Pancreas (tissue), 10 donors: ENCODE measurements at regions not wholly inside any gene's neighbourhood (a gene's known extent, or its start where the extent isn't known, plus 50 kb on each side); places are given as distances from the start of the nearest gene placed in this dataset.

Source experiments
- ATAC-seq, 4 donors: fragments of 200-7000 bp; cut with Tn5 transposase; one replicate each; pipeline versions ENCODE4 v1.8.0 to v1.9.1; 2020; ENCODE audit warnings: mild to moderate bottlenecking in 4 of 4, moderate library complexity in 4 of 4
- DNase-seq, 6 donors: peaks; one replicate each; pipeline ENCODE4 v3.0.0-alpha.2; 2020
- FAIRE-seq: peaks from 2 replicates; lab custom pipeline; 2012; peaks lifted over from hg19 to GRCh38; lab: Jason Lieb, UNC
- H3K27ac ChIP-seq, 4 donors: fragments of 200-600 bp; sonication (generic); 1 replicate in 3 of 4; 2 replicates in 1 of 4; pipeline versions ENCODE4 v1.5.0 to v1.8.0; 2020
- H3K27me3 ChIP-seq, 4 donors: fragments of 200-600 bp; one replicate each; pipeline ENCODE4 v1.8.0; 2021
- H3K36me3 ChIP-seq, 3 donors: fragments of 200-600 bp; sonication (generic) in 1 of 3; one replicate each; pipeline versions ENCODE4 v1.5.0 to v1.8.0; 2020 to 2021
- H3K4me1 ChIP-seq, 3 donors: fragments of 200-600 bp; one replicate each; pipeline ENCODE4 v1.8.0; 2021
- H3K4me3 ChIP-seq, 4 donors: fragments of 200-600 bp; sonication (generic) in 2 of 4; one replicate each; pipeline versions ENCODE4 v1.5.0 to v1.8.0; 2020 to 2021
- H3K9me3 ChIP-seq, 4 donors: fragments of 200-600 bp; one replicate each; pipeline ENCODE4 v1.8.0; 2021
- WGBS, 2 donors: extraction: QIAGEN DNeasy Blood & Tissue Kit; methylation state at CpG; one replicate each; pipeline ENCODE4 v1.1.7; 2013; 5-methylcytosine and 5-hydroxymethylcytosine counted together
- intact Hi-C, 3 donors: fragments of 100-400 bp; cut with DNase I; formaldehyde crosslinking; loops; one replicate each; pipeline versions ENCODE4 v1.11.1 to v1.14.2; 2022
- TF ChIP-seq, protein P1 (sequence below), 4 donors: fragments of 200-600 bp; sonication (generic) in 3 of 4; IDR thresholded peaks; one replicate each; pipeline versions ENCODE4 v1.5.0 to v1.8.0; 2021; ENCODE audit warnings: antibody characterized with exemption in 4 of 4
- donor health status: healthy with polysubstance abuse.
- donor health status: DM: no; HTN: no; CAD: no; lungs with moderate emphysema.
- donor health status: DM: no; HTN: no; CAD: no.
- donor health status: control.
- donor health status: control.
- donor health status: Bipolar disorder and iron deficiency.
- donor health status: DM: yes; HTN: yes; CAD: no.
- donor health status: DM: no; HTN: no; CAD: no.
- donor health status: DM: no; HTN: no; CAD: no.
- donor health status: DM: yes; HTN: yes; CAD: no.

DNA sequence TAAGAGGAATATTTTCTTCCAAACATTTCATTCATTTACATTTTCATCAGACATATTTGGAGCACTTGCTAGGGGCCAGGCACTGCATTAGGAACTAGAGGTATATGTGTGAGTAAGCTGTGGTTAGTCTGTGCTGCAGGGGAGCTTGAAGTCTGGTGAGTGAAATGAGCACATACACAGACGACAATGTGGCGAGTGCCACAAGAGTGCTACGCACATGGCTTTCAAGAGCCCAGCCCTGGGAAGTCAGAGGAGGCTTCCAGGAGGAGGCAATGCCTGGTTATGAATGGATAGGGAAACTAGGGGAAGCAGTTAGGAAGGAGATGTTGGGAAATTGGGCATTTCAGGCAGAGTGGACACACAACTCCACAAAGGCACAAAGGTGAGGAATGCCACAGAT lies 171.8 kb downstream of the IER5 start:
- WGBS, 2 donors, result 89 to 90% methylated on average over 3 of the region's 3 CpGs
- Histone ChIP-seq H3K36me3 (no peaks in the 10 kb centered on the region), H3K9me3 (no peaks in the 10 kb centered on the region), H3K27me3 (no peaks in the 10 kb centered on the region), H3K4me1 (no peaks in the 10 kb centered on the region), H3K4me3 (no peak overlapping the region), H3K27ac (no peak overlapping the region)
- FAIRE-seq, result no peak
- intact Hi-C loops, result no loop called here
- no peak for DNase-seq
- no peak for ATAC-seq
- TF ChIP-seq, protein P1, sequence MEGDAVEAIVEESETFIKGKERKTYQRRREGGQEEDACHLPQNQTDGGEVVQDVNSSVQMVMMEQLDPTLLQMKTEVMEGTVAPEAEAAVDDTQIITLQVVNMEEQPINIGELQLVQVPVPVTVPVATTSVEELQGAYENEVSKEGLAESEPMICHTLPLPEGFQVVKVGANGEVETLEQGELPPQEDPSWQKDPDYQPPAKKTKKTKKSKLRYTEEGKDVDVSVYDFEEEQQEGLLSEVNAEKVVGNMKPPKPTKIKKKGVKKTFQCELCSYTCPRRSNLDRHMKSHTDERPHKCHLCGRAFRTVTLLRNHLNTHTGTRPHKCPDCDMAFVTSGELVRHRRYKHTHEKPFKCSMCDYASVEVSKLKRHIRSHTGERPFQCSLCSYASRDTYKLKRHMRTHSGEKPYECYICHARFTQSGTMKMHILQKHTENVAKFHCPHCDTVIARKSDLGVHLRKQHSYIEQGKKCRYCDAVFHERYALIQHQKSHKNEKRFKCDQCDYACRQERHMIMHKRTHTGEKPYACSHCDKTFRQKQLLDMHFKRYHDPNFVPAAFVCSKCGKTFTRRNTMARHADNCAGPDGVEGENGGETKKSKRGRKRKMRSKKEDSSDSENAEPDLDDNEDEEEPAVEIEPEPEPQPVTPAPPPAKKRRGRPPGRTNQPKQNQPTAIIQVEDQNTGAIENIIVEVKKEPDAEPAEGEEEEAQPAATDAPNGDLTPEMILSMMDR (IDR thresholded peaks at IDR 0.05), result no peak

GRCh38 chr1:181260994-181261393 lies 172.5 kb downstream of the IER5 start:
- no peaks in the 10 kb centered on the region for H3K36me3 ChIP-seq
- H3K27ac ChIP-seq, result no peak overlapping the region
- H3K4me1 ChIP-seq, result no peaks in the 10 kb centered on the region
- H3K4me3 ChIP-seq, result no peak overlapping the region
- TF ChIP-seq, protein P1 (IDR thresholded peaks at IDR 0.05), result no peak
- ATAC-seq (no peak), FAIRE-seq (no peak), DNase-seq (no peak)
- no peaks in the 10 kb centered on the region for H3K27me3 ChIP-seq
- no peaks in the 10 kb centered on the region for H3K9me3 ChIP-seq
- intact Hi-C loops, result no loop called here
- WGBS, 2 donors, result 89 to 98% methylated on average over 1 of the region's 1 CpG

GRCh38 chr1:181262069-181262468 lies 173.6 kb downstream of the IER5 start:
- Histone ChIP-seq H3K4me3 (no peak overlapping the region), H3K27ac (no peak overlapping the region), H3K9me3 (no peaks in the 10 kb centered on the region), H3K36me3 (no peaks in the 10 kb centered on the region), H3K4me1 (no peaks in the 10 kb centered on the region), H3K27me3 (no peaks in the 10 kb centered on the region)
- DNase-seq (no peak), FAIRE-seq (no peak), ATAC-seq (no peak)
- intact Hi-C loops, result no loop called here
- TF ChIP-seq, protein P1 (IDR thresholded peaks at IDR 0.05), result no peak
- WGBS, 2 donors, result 29 to 52% methylated on average over 1 of the region's 1 CpG

DNA sequence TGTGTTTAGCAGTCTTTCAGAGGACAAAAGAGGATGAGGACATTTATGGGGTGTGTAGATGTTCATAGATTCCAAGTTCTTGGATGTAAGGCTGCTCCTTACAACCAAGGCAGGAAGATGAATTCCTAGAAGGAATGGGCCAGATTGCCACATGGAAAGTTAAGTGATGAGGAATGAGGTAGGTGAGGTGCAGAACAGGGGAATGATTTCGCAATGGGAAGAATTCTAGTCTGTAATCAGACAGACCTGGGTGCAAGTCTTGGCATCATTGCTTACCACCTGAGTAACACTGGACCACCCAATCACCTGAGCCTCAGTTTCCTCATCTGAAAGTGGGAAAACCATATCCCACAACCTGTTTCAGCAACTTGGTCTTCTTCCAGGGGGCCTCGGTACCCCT lies 174.9 kb downstream of the IER5 start:
- no peaks in the 10 kb centered on the region for H3K4me1 ChIP-seq
- no peaks in the 10 kb centered on the region for H3K27me3 ChIP-seq
- H3K9me3 ChIP-seq, result no peaks in the 10 kb centered on the region
- 59 to 67% methylated on average over 2 of the region's 2 CpGs for WGBS, 2 donors
- H3K27ac ChIP-seq, result no peak overlapping the region
- H3K36me3 ChIP-seq, result no peaks in the 10 kb centered on the region
- no peak overlapping the region for H3K4me3 ChIP-seq
- TF ChIP-seq, protein P1 (IDR thresholded peaks at IDR 0.05), result no peak
- FAIRE-seq (no peak), ATAC-seq (no peak), DNase-seq (no peak)
- intact Hi-C loops, result no loop called here

GRCh38 chr1:181264821-181265220 lies 176.3 kb downstream of the IER5 start:
- Histone ChIP-seq H3K27me3 (no peaks in the 10 kb centered on the region), H3K36me3 (no peaks in the 10 kb centered on the region), H3K9me3 (no peaks in the 10 kb centered on the region), H3K4me3 (no peak overlapping the region), H3K27ac (no peak overlapping the region), H3K4me1 (no peaks in the 10 kb centered on the region)
- TF ChIP-seq, protein P1 (IDR thresholded peaks at IDR 0.05), result no peak
- no peak for DNase-seq
- intact Hi-C loops, result no loop called here
- no peak for ATAC-seq
- WGBS, 2 donors, result 75 to 80% methylated on average over 3 of the region's 3 CpGs
- FAIRE-seq, result no peak
